Naive thymus-derived CD4-positive, alpha-beta T cell (primary cell): ENCODE measurements at regions not wholly inside any gene's neighbourhood (a gene's known extent, or its start where the extent isn't known, plus 50 kb on each side); places are given as distances from the start of the nearest gene placed in this dataset.

Experiments used
- ATAC-seq: fragments of 150-1000 bp; cut with Tn5 transposase; 2 replicates; pipeline ENCODE4 v1.10.0; 2021; ENCODE audit warnings: mild to moderate bottlenecking, moderate library complexity
- CTCF ChIA-PET: fragments of 350-600 bp; sonication (Branson Sonifier 250); formaldehyde crosslinking; loops from one replicate; lab custom pipeline; 2021; ENCODE audit warnings: antibody characterized with exemption; lab: Charles Lee
- POLR2A ChIA-PET: fragments of 350-600 bp; sonication (Branson Sonifier 250); formaldehyde crosslinking; loops from one replicate; lab custom pipeline; 2021; ENCODE audit warnings: antibody characterized with exemption, inconsistent platforms; lab: Charles Lee
- DNase-seq, 9 donors: peaks; one replicate each; pipeline versions ENCODE4 v3.0.0 to v3.0.0-alpha.2; 2020 to 2022; ENCODE audit warnings: mixed read lengths in 1 of 9
- H3K27ac ChIP-seq: one replicate; pipeline ENCODE4 v1.7.0; 2013; ENCODE audit warnings: mild to moderate bottlenecking, low read depth, low read length, moderate library complexity
- H3K27me3 ChIP-seq, 2 donors: one replicate each; pipeline ENCODE4 v1.7.0; 2013; ENCODE audit warnings: low read length in 2 of 2, mild to moderate bottlenecking in 2 of 2, moderate library complexity in 2 of 2; ENCODE audit not compliant: control insufficient read depth in 2 of 2, insufficient read depth in 2 of 2
- H3K36me3 ChIP-seq, 3 experiments: 1 replicate in 2 of 3; 2 replicates in 1 of 3; pipeline ENCODE4 v1.7.0; 2013; ENCODE audit warnings: low read length in 3 of 3, mild to moderate bottlenecking in 3 of 3, moderate library complexity in 1 of 3; ENCODE audit not compliant: insufficient read depth in 3 of 3, control insufficient read depth in 2 of 3
- H3K4me1 ChIP-seq, 2 donors: one replicate each; pipeline ENCODE4 v1.7.0; 2013; ENCODE audit warnings: low read length in 2 of 2, mild to moderate bottlenecking in 2 of 2, moderate library complexity in 1 of 2; ENCODE audit not compliant: control insufficient read depth in 2 of 2, insufficient read depth in 2 of 2
- H3K4me3 ChIP-seq: 2 replicates; pipeline ENCODE4 v1.7.0; 2013; ENCODE audit warnings: mild to moderate bottlenecking, low read length
- H3K9me3 ChIP-seq, 3 experiments: 1 replicate in 2 of 3; 2 replicates in 1 of 3; pipeline ENCODE4 v1.7.0; 2013; ENCODE audit warnings: low read length in 3 of 3; ENCODE audit not compliant: control insufficient read depth in 2 of 3
- H3K27ac Mint-ChIP-seq, 9 donors: one replicate each; pipeline ENCODE4 v1.8.0; 2020 to 2022; ENCODE audit warnings: mixed read lengths in 9 of 9, mild to moderate bottlenecking in 8 of 9, moderate library complexity in 5 of 9, inconsistent platforms in 2 of 9
- H3K27me3 Mint-ChIP-seq, 5 donors: one replicate each; pipeline ENCODE4 v1.8.0; 2021 to 2022; ENCODE audit warnings: mixed read lengths in 5 of 5, mild to moderate bottlenecking in 1 of 5
- H3K36me3 Mint-ChIP-seq, 5 donors: one replicate each; pipeline ENCODE4 v1.8.0; 2020 to 2022; ENCODE audit warnings: mixed read lengths in 5 of 5, mild to moderate bottlenecking in 3 of 5, inconsistent platforms in 1 of 5
- H3K4me1 Mint-ChIP-seq, 7 donors: one replicate each; pipeline ENCODE4 v1.8.0; 2020 to 2022; ENCODE audit warnings: mixed read lengths in 7 of 7, mild to moderate bottlenecking in 3 of 7, inconsistent platforms in 1 of 7
- H3K4me3 Mint-ChIP-seq, 10 donors: one replicate each; pipeline ENCODE4 v1.8.0; 2020 to 2022; ENCODE audit warnings: mild to moderate bottlenecking in 10 of 10, mixed read lengths in 10 of 10, moderate library complexity in 6 of 10, inconsistent platforms in 2 of 10
- H3K9me3 Mint-ChIP-seq, 11 donors: one replicate each; pipeline ENCODE4 v1.8.0; 2020 to 2022; ENCODE audit warnings: mixed read lengths in 11 of 11, mild to moderate bottlenecking in 4 of 11, inconsistent platforms in 1 of 11, moderate library complexity in 1 of 11
- intact Hi-C, 2 donors: fragments of 100-400 bp; cut with micrococcal nuclease; formaldehyde crosslinking; loops; one replicate each; pipeline ENCODE4 v1.15.1; 2023

GRCh38 chr2:234334151-234334550 is 162.7 kb downstream of the ARL4C start:
- H3K27ac Mint-ChIP-seq: peak overlapping the region in 5 of 9 donors; percentile 25 to 71 (median 58)
- ChIA-PET CTCF (no interaction called here), POLR2A (interaction anchor here (2.7 kb wide), 1 partner anchor 10 kb away, joined by 10 read pairs; no protein-coding TSS in a partner anchor)
- Histone ChIP-seq H3K27ac (no peak overlapping the region), H3K27me3 (no peaks in the 10 kb centered on the region), H3K36me3 (no peaks in the 10 kb centered on the region), H3K4me3 (no peak overlapping the region), H3K4me1 (peaks cover 0 to 16% of the 10 kb centered on the region in 2 donors), H3K9me3 (no peaks in the 10 kb centered on the region)
- DNase-seq (no peak), ATAC-seq (no peak)
- H3K4me3 Mint-ChIP-seq: peak overlapping the region in 1 of 10 donors; percentile 32
- H3K27me3 Mint-ChIP-seq: no peaks in the 10 kb centered on the region
- peaks cover 13 to 63% (median 46%) of the 10 kb centered on the region in 7 donors for H3K4me1 Mint-ChIP-seq
- H3K36me3 Mint-ChIP-seq: peaks cover 0 to 5% (median 4%) of the 10 kb centered on the region in 5 donors
- H3K9me3 Mint-ChIP-seq: peaks cover 0 to 10% (median 5%) of the 10 kb centered on the region in 11 donors
- intact Hi-C loops: loop anchor here in 1 of 2 donors (2.0 kb wide), 2 partner anchors 25 to 39 kb away; no protein-coding TSS in a partner anchor

GRCh38 chr2:234333168-234334130 is 163.4 kb downstream of the ARL4C start:
- no peak for ATAC-seq
- POLR2A ChIA-PET: interaction anchor here (2.7 kb wide), 1 partner anchor 10 kb away, joined by 10 read pairs; no protein-coding TSS in a partner anchor

GRCh38 chr2:234331966-234332365 is 164.9 kb downstream of the ARL4C start:
- ATAC-seq (no peak), DNase-seq (no peak)
- peaks cover 19 to 71% (median 52%) of the 10 kb centered on the region in 7 donors for H3K4me1 Mint-ChIP-seq
- H3K27me3 ChIP-seq: no peaks in the 10 kb centered on the region
- H3K36me3 Mint-ChIP-seq: no peaks in the 10 kb centered on the region
- CTCF ChIA-PET: no interaction called here
- H3K27ac ChIP-seq: no peak overlapping the region
- no peak overlapping the region for H3K4me3 ChIP-seq
- H3K36me3 ChIP-seq: no peaks in the 10 kb centered on the region
- H3K9me3 ChIP-seq: no peaks in the 10 kb centered on the region
- peak overlapping the region in 6 of 9 donors; percentile 31 to 85 (median 57) for H3K27ac Mint-ChIP-seq
- H3K27me3 Mint-ChIP-seq: no peaks in the 10 kb centered on the region
- no peak overlapping the region for H3K4me3 Mint-ChIP-seq
- peaks cover 0 to 16% of the 10 kb centered on the region in 2 donors for H3K4me1 ChIP-seq
- no peaks in the 10 kb centered on the region for H3K9me3 Mint-ChIP-seq
- intact Hi-C loops: no loop called here
- POLR2A ChIA-PET: no interaction called here

More at GRCh38 chr2:234333168-234334130, 163.4 kb downstream of the ARL4C start:
- Histone ChIP-seq H3K4me1 (peaks cover 0 to 16% of the 10 kb centered on the region in 2 donors), H3K27ac (no peak overlapping the region), H3K27me3 (no peaks in the 10 kb centered on the region), H3K9me3 (no peaks in the 10 kb centered on the region), H3K4me3 (no peak overlapping the region), H3K36me3 (no peaks in the 10 kb centered on the region)
- no peaks in the 10 kb centered on the region for H3K27me3 Mint-ChIP-seq
- no peak for DNase-seq
- H3K36me3 Mint-ChIP-seq: no peaks in the 10 kb centered on the region
- intact Hi-C loops: loop anchor here in 1 of 2 donors (2.0 kb wide), 2 partner anchors 25 to 39 kb away; no protein-coding TSS in a partner anchor
- H3K4me3 Mint-ChIP-seq: no peak overlapping the region
- peaks cover 0 to 5% (median 0%) of the 10 kb centered on the region in 11 donors for H3K9me3 Mint-ChIP-seq
- H3K4me1 Mint-ChIP-seq: peaks cover 13 to 60% (median 45%) of the 10 kb centered on the region in 7 donors
- peak overlapping the region in 6 of 9 donors; percentile 0 to 72 (median 61) for H3K27ac Mint-ChIP-seq
- CTCF ChIA-PET: no interaction called here

DNA sequence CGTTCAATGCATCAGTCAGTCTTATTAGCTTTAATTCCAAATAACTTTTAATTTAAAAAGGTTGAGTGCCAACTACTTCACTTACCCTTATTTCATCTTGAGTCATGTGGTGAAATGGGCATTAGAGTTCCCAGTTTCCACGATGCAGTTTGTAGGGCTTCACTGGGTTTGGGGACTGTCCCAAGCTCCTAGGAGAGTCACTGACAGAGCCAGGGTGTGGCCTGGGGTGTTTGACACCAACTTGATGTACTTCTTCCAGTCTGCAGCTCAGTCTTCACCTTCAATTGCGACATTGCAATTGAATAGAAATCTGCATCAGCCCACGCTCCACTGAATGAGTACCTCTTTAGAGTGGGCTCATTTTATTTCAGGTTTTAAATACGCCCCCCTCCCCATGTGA is 165.3 kb downstream of the ARL4C start:
- Mint-ChIP-seq H3K27me3 (no peaks in the 10 kb centered on the region), H3K4me3 (no peak overlapping the region), H3K36me3 (no peaks in the 10 kb centered on the region), H3K9me3 (no peaks in the 10 kb centered on the region), H3K27ac (peak overlapping the region in 4 of 9 donors; percentile 22 to 85 (median 54)), H3K4me1 (peaks cover 19 to 67% (median 48%) of the 10 kb centered on the region in 7 donors)
- peaks cover 0 to 15% of the 10 kb centered on the region in 2 donors for H3K4me1 ChIP-seq
- CTCF ChIA-PET: no interaction called here
- H3K27ac ChIP-seq: no peak overlapping the region
- H3K9me3 ChIP-seq: no peaks in the 10 kb centered on the region
- no peaks in the 10 kb centered on the region for H3K36me3 ChIP-seq
- POLR2A ChIA-PET: no interaction called here
- DNase-seq (no peak), ATAC-seq (no peak)
- H3K27me3 ChIP-seq: no peaks in the 10 kb centered on the region
- H3K4me3 ChIP-seq: no peak overlapping the region
- intact Hi-C loops: no loop called here

GRCh38 chr2:234330902-234331301 is 166.0 kb downstream of the ARL4C start:
- no peak overlapping the region for H3K4me3 ChIP-seq
- H3K27ac ChIP-seq: no peak overlapping the region
- Mint-ChIP-seq H3K27ac (peak overlapping the region in 6 of 9 donors; percentile 17 to 85 (median 48)), H3K36me3 (no peaks in the 10 kb centered on the region), H3K4me3 (no peak overlapping the region), H3K9me3 (no peaks in the 10 kb centered on the region), H3K27me3 (no peaks in the 10 kb centered on the region), H3K4me1 (peaks cover 14 to 60% (median 42%) of the 10 kb centered on the region in 7 donors)
- intact Hi-C loops: no loop called here
- ATAC-seq (no peak), DNase-seq (no peak)
- peaks cover 0 to 9% of the 10 kb centered on the region in 2 donors for H3K4me1 ChIP-seq
- ChIA-PET CTCF (no interaction called here), POLR2A (no interaction called here)
- H3K36me3 ChIP-seq: no peaks in the 10 kb centered on the region
- H3K27me3 ChIP-seq: no peaks in the 10 kb centered on the region
- H3K9me3 ChIP-seq: no peaks in the 10 kb centered on the region

DNA sequence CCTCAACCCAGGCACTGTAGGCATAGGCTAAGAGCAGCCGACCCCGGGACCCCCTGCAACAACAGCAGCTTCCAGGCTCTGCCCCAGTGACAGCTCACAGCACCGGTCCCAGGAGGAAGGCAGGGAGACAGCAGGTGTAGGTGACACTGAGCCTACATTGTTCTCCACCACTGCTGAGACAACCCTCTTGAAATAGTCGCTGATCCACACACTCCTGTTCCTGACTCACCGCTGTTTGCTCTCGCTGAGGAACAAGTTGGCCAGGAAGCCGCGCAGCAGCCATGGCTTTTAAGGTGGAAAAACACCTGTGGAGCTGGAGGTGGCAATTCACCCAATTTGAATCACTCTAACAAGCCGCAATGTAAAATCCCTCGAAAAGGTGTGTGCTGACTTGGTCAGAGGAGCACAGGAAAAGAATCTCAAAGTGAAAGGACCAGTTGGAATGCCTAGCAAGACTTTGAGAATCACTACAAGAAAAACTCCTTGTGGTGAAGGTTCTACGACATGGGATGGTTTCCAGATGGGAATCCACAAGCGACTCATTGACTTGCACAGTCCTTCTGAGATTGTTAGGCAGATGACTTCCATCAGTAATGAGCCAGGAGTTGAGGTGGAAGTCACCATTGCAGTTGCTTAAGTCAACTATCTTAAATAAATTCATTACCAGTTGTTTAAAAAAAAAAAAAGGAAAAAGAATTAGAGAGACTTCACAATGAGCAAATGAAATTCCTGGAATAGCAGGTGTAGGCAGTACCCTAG is 167.5 kb downstream of the ARL4C start:
- no peaks in the 10 kb centered on the region for H3K27me3 ChIP-seq
- POLR2A ChIA-PET: no interaction called here
- H3K27me3 Mint-ChIP-seq: no peaks in the 10 kb centered on the region
- ATAC-seq: no peak
- no peak overlapping the region for H3K4me3 Mint-ChIP-seq
- no peaks in the 10 kb centered on the region for H3K9me3 ChIP-seq
- no peaks in the 10 kb centered on the region for H3K4me1 ChIP-seq
- H3K27ac Mint-ChIP-seq: peak overlapping the region in 2 of 9 donors; percentile 14 to 45
- no peak overlapping the region for H3K27ac ChIP-seq
- peaks cover 0 to 3% (median 0%) of the 10 kb centered on the region in 5 donors for H3K36me3 Mint-ChIP-seq
- CTCF ChIA-PET: no interaction called here
- no peaks in the 10 kb centered on the region for H3K9me3 Mint-ChIP-seq
- peaks cover 12 to 56% (median 37%) of the 10 kb centered on the region in 7 donors for H3K4me1 Mint-ChIP-seq
- no peaks in the 10 kb centered on the region for H3K36me3 ChIP-seq
- intact Hi-C loops: no loop called here
- no peak for DNase-seq
- H3K4me3 ChIP-seq: no peak overlapping the region
